NT2/D1 (cell line): ENCODE measurements at regions not wholly inside any gene's neighbourhood (a gene's known extent, or its start where the extent isn't known, plus 50 kb on each side); places are given as distances from the start of the nearest gene placed in this dataset.

ENCODE experiments used
- SUZ12 ChIP-seq: IDR thresholded peaks from 2 replicates; pipeline ENCODE4 v1.6.1; 2011; ENCODE audit not compliant: insufficient read length, insufficient read depth; ENCODE audit errors: extremely low read depth
- ZNF274 ChIP-seq: IDR thresholded peaks from 2 replicates; pipeline ENCODE4 v1.6.1; 2011; ENCODE audit warnings: mild to moderate bottlenecking, low read depth, low read length

GRCh38 chr1:192747301-192747700 lies 61.5 kb upstream of the RGS2 start:
- no peak for TF ChIP-seq SUZ12
- no peak for TF ChIP-seq ZNF274
